ENCODE measurements at regions not wholly inside any gene's neighbourhood (a gene's known extent, or its start where the extent isn't known, plus 50 kb on each side); places are given as distances from the start of the nearest gene placed in this dataset.

GRCh38 chr9:73038089-73038509 is 85.2 kb upstream of the ALDH1A1 start:
- no peak for TF ChIP-seq POLR2AphosphoS5 (IDR thresholded peaks at IDR 0.05; ENCODE audit: low read depth, low read length)
- no peak for TF ChIP-seq POLR2A (IDR thresholded peaks at IDR 0.05; ENCODE audit: low read depth, low read length)
